ENCODE measurements at regions not wholly inside any gene's neighbourhood (a gene's known extent, or its start where the extent isn't known, plus 50 kb on each side); places are given as distances from the start of the nearest gene placed in this dataset.
"Not testable (repeated sequence)": the region's sequence is repeated elsewhere in the genome, so short reads cannot be mapped to it uniquely, and the experiment has no call there.

- not testable (repeated sequence) for DNase-seq (ENCODE audit: low read depth)
Observed at GRCh38 chr1:66424530-66424929, 109.4 kb upstream of the SGIP1 start.

- no peak for DNase-seq (ENCODE audit: low read depth)
Observed at GRCh38 chr1:66426239-66426853, 107.6 kb upstream of the SGIP1 start.

- DNase-seq (ENCODE audit: low read depth): not testable (repeated sequence)
Observed at GRCh38 chr1:66430815-66431214, 103.1 kb upstream of the SGIP1 start.

DNA sequence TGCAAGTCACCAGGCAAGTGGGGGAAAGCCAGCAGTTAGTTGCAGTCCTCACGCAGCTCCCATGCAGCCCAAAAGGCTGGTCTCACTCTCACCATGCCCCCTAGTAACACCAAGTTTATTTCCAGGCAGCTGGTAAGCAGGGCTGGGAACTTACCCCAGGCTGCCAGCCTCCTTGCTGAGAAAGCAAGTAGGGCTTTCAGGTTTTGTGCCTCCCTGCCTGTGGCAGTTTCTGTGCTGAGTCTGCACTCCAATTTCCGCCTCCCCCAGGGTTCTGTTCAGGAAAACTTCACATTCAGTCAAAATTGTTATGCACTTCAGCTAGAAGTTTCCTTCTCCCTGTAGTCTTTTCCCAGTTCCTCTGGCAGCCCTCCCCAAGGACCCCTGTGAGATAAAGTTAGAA lies 102.0 kb upstream of the SGIP1 start:
- DNase-seq (ENCODE audit: low read depth): no peak

DNA sequence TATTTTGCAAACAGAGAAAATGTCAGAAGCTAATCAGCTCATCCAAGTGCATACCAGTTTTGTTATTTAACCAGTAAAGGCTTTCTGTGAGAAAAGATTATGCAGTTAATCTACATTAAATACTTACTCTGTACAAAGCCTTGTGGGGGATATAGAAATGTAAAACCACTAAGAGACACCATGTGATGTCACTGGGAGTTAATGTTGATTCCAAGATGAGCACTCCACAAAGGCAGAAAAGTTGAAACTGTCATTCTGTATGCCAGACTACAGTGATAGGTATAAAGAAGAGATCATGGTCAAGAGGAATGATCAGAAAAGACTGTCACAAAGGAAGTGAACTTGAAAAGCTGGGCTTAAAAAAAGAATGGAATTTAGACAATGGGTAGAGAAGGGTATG lies 100.3 kb upstream of the SGIP1 start:
- DNase-seq (ENCODE audit: low read depth): peak; percentile 18

DNA sequence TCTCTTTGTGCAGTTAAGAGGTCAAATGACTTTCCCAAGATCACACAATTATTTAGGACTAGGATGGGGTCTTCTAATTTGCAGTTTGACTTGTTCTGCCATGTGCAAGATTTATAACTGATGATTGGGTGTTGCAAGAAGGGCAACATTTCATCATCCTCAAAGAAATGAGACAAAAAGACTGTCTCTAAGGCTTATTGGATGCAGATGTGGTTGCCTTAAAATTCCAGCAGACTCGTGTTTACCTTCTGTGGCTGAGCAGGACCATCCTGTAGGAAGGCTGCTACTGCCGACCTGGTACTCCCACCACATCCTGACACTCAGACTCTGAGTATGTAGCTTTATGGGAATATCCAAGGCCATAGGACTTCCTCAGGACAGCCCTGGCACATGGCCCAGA lies 99.9 kb upstream of the SGIP1 start:
- DNase-seq (ENCODE audit: low read depth): peak; percentile 73

GRCh38 chr1:66435541-66435940 lies 98.4 kb upstream of the SGIP1 start:
- DNase-seq (ENCODE audit: low read depth): no peak

- peak; percentile 95 for DNase-seq (ENCODE audit: low read depth)
Observed at GRCh38 chr1:66436378-66437135, 97.4 kb upstream of the SGIP1 start.

DNA sequence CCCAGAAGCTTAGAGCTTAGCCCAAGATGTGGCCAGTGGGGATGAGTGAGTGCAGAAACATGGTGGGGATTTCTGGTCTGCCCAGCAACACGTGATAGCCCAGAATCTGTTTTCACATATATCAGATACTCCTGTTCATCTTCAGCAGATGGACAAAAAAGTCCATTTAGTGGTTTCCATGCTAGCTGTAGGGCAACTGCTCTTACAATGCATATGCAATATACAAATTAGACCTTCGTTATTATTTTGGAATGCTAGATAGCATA lies 96.9 kb upstream of the SGIP1 start:
- DNase-seq (ENCODE audit: low read depth): no peak

DNA sequence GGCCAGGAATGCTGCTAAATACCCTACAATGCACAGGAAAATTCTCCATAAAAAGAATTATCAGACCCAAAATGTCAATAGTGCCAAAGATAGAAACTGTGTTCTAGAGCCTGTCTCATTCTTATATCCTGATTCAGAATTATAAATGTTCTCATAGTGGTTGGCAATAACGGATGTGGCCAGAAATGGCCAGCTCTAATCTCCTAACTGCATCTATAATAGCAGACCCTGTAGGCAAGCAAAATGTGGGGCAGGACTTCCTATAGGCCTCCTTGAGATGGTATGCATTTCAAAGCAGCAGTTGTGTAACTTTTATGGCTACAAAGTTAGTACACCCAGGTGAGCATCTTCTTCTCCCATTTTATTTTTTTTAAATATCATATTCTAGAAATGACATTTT lies 95.9 kb upstream of the SGIP1 start:
- DNase-seq (ENCODE audit: low read depth): no peak

- no peak for DNase-seq (ENCODE audit: low read depth)
Observed at GRCh38 chr1:66438501-66438900, 95.5 kb upstream of the SGIP1 start.

- peak; percentile 45 for DNase-seq (ENCODE audit: low read depth)
Observed at GRCh38 chr1:66439031-66439740, 94.8 kb upstream of the SGIP1 start.

DNA sequence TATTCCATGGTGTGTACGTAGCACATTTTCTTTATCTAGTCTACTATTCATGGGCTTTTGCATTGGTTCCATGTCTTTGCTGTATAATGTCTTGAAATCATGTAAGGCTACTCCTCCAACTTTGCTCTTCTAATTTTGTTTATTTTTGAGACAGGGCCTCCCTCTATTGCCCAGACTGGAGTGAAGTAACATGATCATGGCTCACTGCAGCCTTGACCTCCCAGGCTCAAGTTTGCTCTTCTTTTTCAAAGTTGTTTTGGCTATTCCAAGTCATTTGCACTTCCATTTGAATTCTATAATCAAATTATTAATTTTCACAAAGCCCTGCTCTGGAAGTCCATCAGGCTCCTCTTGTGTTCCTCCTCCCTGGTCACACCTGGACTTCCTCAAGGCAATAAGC lies 90.2 kb upstream of the SGIP1 start:
- peak; percentile 26 for DNase-seq (ENCODE audit: low read depth)

DNA sequence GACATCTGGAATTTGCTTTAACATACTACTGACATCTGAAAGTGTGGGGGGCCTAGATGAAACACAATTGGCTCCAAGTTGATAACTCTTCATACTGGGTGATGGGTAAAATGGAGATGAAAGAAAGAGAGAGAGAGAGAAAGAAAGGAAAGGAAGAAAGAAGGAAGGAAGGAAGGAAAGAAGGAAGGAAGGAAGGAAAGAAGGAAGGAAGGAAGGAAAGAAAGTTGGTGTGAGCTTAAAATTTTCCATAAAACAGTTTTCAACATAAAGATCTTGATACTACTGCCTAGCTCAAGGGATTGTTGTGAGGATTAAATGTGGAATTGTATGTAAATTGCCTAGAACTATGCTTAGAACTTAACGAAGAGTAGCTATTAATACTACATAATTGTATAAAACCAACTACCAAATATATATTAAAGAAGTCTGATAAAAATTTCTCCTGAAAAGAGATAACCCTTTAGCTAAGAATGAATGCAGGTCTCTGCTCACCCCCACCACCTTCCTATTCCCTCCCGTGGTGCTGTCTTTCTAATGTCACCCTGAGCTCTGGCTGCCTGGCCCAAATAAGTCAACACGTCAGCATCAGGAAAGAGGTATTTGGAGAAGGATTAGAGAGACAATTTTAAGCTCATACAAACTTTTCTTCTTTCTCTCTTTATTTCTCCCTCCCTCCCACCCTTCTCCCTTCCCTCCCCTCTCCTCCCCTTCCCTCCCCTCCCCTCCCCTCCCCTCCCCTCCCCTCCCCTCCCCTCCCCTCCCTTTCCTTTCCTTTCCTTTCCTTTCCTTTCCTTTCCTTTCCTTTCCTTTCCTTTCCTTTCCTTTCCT lies 89.3 kb upstream of the SGIP1 start:
- DNase-seq (ENCODE audit: low read depth): no peak

- DNase-seq (ENCODE audit: low read depth): no peak
Observed at GRCh38 chr1:66445492-66446181, 88.3 kb upstream of the SGIP1 start.

DNA sequence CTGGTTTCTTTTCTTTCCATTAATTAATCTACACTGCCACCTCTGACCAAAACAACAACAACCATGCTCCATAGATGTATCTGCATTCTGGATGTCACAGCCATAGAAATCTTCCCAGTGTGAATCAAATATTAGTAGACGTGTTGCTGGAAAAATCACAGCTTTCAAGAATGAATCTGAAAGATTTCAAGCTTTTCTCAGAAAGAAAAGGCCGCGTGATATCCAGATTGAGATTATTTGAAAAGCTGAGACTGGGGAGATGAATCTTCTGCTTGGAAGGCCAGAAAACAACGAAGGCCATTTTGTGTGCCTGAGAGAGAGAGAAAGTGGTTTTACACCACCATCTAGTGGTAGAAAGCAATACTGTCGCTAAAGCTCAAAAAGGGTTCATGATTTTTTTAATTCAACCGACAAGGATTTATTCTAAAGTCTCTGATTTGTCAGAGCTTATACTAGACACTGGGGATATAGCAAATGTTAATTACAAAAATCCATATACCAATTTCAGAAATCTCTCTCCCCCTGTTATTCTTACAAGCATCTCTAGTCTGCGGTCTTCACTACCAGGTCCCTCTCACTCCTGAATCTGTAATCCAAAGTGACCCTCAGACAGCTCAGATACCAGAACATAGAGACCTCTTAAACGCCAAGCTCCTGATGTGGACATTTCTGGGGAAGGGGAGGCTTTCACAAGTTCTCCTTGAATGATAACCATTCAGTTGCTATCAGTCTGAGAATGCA lies 87.5 kb upstream of the SGIP1 start:
- DNase-seq (ENCODE audit: low read depth): peak; percentile 71

- no peak for DNase-seq (ENCODE audit: low read depth)
Observed at GRCh38 chr1:66450043-66450514, 83.9 kb upstream of the SGIP1 start.

- DNase-seq (ENCODE audit: low read depth): no peak
Observed at GRCh38 chr1:66450847-66451246, 83.1 kb upstream of the SGIP1 start.

DNA sequence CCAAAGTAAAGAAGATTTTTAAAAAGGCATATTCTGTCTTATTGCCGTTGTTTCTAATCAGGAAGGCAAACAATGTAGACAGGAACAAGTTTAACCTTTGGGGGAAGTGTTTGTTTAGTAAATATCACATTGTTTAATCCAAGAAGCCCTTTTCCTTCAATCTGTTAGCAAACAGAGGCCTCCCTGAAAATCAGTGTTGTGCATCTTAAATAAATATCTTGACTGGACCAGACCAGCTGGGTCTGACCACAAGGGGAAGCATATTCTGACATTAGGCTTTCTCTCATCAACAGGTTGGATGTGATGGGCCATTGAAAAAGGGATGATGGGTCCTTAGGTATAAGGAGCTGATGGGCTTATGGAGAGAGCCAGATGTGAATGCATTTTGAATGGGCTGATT lies 81.8 kb upstream of the SGIP1 start:
- DNase-seq (ENCODE audit: low read depth): no peak

GRCh38 chr1:66452982-66453381 lies 81.0 kb upstream of the SGIP1 start:
- DNase-seq (ENCODE audit: low read depth): no peak

GRCh38 chr1:66455446-66455845 lies 78.5 kb upstream of the SGIP1 start:
- DNase-seq (ENCODE audit: low read depth): no peak
